ENCODE measurements at regions not wholly inside any gene's neighbourhood (a gene's known extent, or its start where the extent isn't known, plus 50 kb on each side); places are given as distances from the start of the nearest gene placed in this dataset.

- TF ChIP-seq, protein P1, sequence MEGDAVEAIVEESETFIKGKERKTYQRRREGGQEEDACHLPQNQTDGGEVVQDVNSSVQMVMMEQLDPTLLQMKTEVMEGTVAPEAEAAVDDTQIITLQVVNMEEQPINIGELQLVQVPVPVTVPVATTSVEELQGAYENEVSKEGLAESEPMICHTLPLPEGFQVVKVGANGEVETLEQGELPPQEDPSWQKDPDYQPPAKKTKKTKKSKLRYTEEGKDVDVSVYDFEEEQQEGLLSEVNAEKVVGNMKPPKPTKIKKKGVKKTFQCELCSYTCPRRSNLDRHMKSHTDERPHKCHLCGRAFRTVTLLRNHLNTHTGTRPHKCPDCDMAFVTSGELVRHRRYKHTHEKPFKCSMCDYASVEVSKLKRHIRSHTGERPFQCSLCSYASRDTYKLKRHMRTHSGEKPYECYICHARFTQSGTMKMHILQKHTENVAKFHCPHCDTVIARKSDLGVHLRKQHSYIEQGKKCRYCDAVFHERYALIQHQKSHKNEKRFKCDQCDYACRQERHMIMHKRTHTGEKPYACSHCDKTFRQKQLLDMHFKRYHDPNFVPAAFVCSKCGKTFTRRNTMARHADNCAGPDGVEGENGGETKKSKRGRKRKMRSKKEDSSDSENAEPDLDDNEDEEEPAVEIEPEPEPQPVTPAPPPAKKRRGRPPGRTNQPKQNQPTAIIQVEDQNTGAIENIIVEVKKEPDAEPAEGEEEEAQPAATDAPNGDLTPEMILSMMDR (IDR thresholded peaks at IDR 0.05), result no peak
- H3K27ac ChIP-seq, result no peak overlapping the region
- H3K36me3 ChIP-seq, result no peaks in the 10 kb centered on the region
- intact Hi-C loops (cut with DNase I; ENCODE audit: low total_unique reads), result no loop called here
- H3K4me1 ChIP-seq, result peaks cover 0 to 12% (median 5%) of the 10 kb centered on the region in 4 donors
- DNase-seq, result no peak
- no peak overlapping the region for H3K4me3 ChIP-seq
- no peaks in the 10 kb centered on the region for H3K27me3 ChIP-seq
- H3K9me3 ChIP-seq, result no peaks in the 10 kb centered on the region
Observed at GRCh38 chr12:92468358-92469020, 234.3 kb upstream of the PLEKHG7 start.

GRCh38 chr12:92467886-92468285 is 234.9 kb upstream of the PLEKHG7 start:
- no peaks in the 10 kb centered on the region for H3K27me3 ChIP-seq
- no peaks in the 10 kb centered on the region for H3K36me3 ChIP-seq
- H3K4me3 ChIP-seq, result no peak overlapping the region
- TF ChIP-seq, protein P1 (IDR thresholded peaks at IDR 0.05), result no peak
- H3K9me3 ChIP-seq, result no peaks in the 10 kb centered on the region
- no peak overlapping the region for H3K27ac ChIP-seq
- DNase-seq, result no peak
- peaks cover 0 to 12% (median 5%) of the 10 kb centered on the region in 4 donors for H3K4me1 ChIP-seq
- intact Hi-C loops (cut with DNase I; ENCODE audit: low total_unique reads), result no loop called here

DNA sequence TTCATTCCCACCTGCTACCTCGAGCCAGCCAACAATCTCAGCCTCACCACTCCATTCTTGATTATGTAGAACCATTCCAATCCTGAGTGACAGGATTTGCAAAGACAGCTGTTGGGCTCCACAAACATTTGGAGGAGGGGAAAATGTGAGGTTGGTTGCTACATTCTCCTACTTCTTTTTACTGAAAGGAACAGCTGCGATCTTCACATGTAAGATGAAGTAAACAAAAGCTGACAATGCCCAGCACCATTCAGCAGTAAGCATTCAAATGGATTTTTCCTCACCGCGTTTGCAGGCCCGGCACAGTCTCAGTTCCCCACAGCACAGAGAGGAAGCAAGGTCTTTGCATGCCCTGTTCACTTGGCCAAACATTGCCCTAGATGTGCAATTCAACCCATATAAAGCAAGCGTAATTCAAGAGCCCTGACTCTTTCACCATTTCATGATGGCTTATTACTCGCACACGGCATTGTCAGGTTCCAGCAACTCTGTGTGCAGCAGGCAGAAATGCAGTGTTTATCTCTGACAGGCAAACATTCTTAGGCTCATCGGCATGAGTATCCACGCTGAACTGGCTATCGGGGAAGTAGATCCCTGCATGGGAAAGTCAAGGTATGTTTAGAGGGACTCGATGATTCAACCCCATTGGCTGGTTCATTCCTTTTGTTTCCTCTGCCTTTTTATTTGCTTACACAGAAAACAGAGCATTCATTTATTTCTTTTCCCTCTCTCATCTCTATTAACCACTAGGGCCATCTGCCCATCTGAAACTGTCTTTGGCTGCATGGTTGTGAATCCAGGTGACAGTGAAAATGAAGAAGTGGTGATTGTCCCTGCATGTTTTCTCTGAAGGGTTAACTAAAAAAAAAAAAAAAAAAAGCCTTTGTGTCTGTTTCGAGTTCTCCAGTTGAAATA is 236.1 kb upstream of the PLEKHG7 start:
- DNase-seq, result peak in 1 of 2 donors; percentile 28
- H3K36me3 ChIP-seq, result no peaks in the 10 kb centered on the region
- no peaks in the 10 kb centered on the region for H3K27me3 ChIP-seq
- intact Hi-C loops (cut with DNase I; ENCODE audit: low total_unique reads), result no loop called here
- peaks cover 0 to 12% (median 5%) of the 10 kb centered on the region in 4 donors for H3K4me1 ChIP-seq
- no peaks in the 10 kb centered on the region for H3K9me3 ChIP-seq
- no peak overlapping the region for H3K27ac ChIP-seq
- TF ChIP-seq, protein P1 (IDR thresholded peaks at IDR 0.05), result no peak
- H3K4me3 ChIP-seq, result no peak overlapping the region

DNA sequence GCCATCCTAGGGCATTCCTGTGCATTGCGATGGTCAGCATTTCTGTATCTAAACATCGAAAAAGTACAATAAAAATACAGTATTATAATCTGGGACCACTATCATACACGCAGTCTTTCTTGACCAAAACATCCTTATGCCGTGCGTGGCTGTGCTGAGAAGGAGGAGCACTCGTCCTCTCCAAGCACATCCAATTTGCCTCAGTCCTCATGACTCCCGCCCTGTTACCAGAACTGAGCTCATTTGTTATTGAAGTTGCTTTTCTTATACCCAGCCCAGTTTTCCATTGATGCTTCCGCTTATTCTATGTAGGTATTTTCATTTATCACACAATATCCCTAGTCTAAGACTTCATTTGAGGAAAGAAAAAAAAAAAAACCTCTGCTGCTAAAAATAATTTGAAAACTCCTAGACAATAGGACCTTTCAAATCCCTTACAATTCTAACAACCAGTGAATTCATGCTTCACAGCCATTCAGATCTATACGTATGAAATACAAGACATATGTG is 236.9 kb upstream of the PLEKHG7 start:
- no peak for DNase-seq
- H3K27ac ChIP-seq, result no peak overlapping the region
- H3K27me3 ChIP-seq, result no peaks in the 10 kb centered on the region
- intact Hi-C loops (cut with DNase I; ENCODE audit: low total_unique reads), result no loop called here
- peaks cover 0 to 12% (median 5%) of the 10 kb centered on the region in 4 donors for H3K4me1 ChIP-seq
- TF ChIP-seq, protein P1 (IDR thresholded peaks at IDR 0.05), result no peak
- no peaks in the 10 kb centered on the region for H3K9me3 ChIP-seq
- no peak overlapping the region for H3K4me3 ChIP-seq
- no peaks in the 10 kb centered on the region for H3K36me3 ChIP-seq

GRCh38 chr12:92464911-92465310 is 237.9 kb upstream of the PLEKHG7 start:
- DNase-seq, result no peak
- TF ChIP-seq, protein P1 (IDR thresholded peaks at IDR 0.05), result no peak
- intact Hi-C loops (cut with DNase I; ENCODE audit: low total_unique reads), result no loop called here
- Histone ChIP-seq H3K4me3 (no peak overlapping the region), H3K9me3 (no peaks in the 10 kb centered on the region), H3K27ac (no peak overlapping the region), H3K36me3 (no peaks in the 10 kb centered on the region), H3K27me3 (no peaks in the 10 kb centered on the region), H3K4me1 (peaks cover 0 to 4% (median 1%) of the 10 kb centered on the region in 4 donors)
